HUES48 (cell line): ENCODE measurements at regions not wholly inside any gene's neighbourhood (a gene's known extent, or its start where the extent isn't known, plus 50 kb on each side); places are given as distances from the start of the nearest gene placed in this dataset.
"Not testable (repeated sequence)": the region's sequence is repeated elsewhere in the genome, so short reads cannot be mapped to it uniquely, and the experiment has no call there.

ENCODE experiments used
- H3K27ac ChIP-seq: one replicate; pipeline ENCODE4 v1.7.0; 2013; ENCODE audit warnings: low read depth, low read length, inconsistent platforms
- H3K27me3 ChIP-seq: 2 replicates; pipeline ENCODE4 v1.6.1; 2013; ENCODE audit warnings: mild to moderate bottlenecking, low read length; ENCODE audit not compliant: control insufficient read depth, insufficient read depth
- H3K36me3 ChIP-seq: 2 replicates; pipeline ENCODE4 v1.6.1; 2013; ENCODE audit warnings: low read length; ENCODE audit not compliant: control insufficient read depth, insufficient read depth
- H3K4me1 ChIP-seq: 2 replicates; pipeline ENCODE4 v1.6.1; 2013; ENCODE audit warnings: mild to moderate bottlenecking, low read length; ENCODE audit not compliant: control insufficient read depth, insufficient read depth
- H3K4me3 ChIP-seq: 2 replicates; pipeline ENCODE4 v1.5.1; 2013; ENCODE audit warnings: mild to moderate bottlenecking, low read depth, low read length
- H3K9ac ChIP-seq: 2 replicates; pipeline ENCODE4 v1.6.1; 2013; ENCODE audit warnings: mild to moderate bottlenecking, low read depth, low read length, moderate library complexity
- H3K9me3 ChIP-seq: 2 replicates; pipeline ENCODE4 v1.6.1; 2013; ENCODE audit warnings: low read length; ENCODE audit not compliant: control insufficient read depth, insufficient read depth

DNA sequence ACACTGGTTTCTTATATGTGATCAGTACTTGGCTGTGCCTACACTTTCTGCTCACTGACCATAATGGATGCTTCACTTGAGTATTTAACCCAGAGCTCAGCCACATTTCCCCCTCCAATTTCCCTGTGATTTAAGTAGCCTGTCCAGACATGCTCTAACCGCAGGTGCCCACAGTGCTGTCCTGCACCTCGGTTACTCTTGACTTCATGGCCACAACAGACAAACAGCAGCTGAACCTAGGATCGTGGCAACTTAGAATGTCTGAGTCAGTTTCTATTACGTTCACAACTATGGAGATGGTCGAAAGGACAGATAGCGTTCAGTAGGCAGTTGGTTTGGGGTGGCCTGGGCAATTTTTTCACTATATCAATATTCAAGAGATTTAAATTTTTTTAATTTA, 306.9 kb upstream of the SGK1 start:
- no peaks in the 10 kb centered on the region for H3K36me3 ChIP-seq
- no peaks in the 10 kb centered on the region for H3K27me3 ChIP-seq

DNA sequence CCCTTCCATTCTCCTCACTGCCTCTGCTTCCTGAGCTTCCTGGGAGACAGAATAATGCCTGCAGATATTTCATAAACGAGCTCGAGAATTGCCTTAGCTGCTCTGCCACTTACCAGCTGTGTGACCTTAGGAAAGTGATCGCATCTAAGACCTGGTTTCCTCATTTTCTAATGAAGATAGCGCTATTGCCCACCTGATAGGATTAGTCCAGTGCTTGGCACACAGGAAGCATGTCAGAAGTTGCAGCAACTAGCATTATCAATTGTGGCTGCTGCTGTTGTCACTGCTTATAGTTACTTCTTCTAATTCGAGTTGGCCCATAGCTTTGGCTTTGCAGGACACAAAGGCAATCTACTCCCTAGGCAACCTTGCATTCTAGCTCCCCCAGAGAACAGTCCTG, 305.5 kb upstream of the SGK1 start:
- Histone ChIP-seq H3K27me3 (no peaks in the 10 kb centered on the region), H3K9ac (no peak overlapping the region), H3K36me3 (no peaks in the 10 kb centered on the region), H3K4me1 (peaks cover 7% of the 10 kb centered on the region), H3K4me3 (no peak overlapping the region), H3K9me3 (no peaks in the 10 kb centered on the region), H3K27ac (no peak overlapping the region)

More for the DNA sequence above, 306.9 kb upstream of the SGK1 start:
- Histone ChIP-seq H3K27ac (no peak overlapping the region), H3K9ac (no peak overlapping the region), H3K9me3 (no peaks in the 10 kb centered on the region), H3K4me1 (peaks cover 7% of the 10 kb centered on the region), H3K4me3 (no peak overlapping the region)

DNA sequence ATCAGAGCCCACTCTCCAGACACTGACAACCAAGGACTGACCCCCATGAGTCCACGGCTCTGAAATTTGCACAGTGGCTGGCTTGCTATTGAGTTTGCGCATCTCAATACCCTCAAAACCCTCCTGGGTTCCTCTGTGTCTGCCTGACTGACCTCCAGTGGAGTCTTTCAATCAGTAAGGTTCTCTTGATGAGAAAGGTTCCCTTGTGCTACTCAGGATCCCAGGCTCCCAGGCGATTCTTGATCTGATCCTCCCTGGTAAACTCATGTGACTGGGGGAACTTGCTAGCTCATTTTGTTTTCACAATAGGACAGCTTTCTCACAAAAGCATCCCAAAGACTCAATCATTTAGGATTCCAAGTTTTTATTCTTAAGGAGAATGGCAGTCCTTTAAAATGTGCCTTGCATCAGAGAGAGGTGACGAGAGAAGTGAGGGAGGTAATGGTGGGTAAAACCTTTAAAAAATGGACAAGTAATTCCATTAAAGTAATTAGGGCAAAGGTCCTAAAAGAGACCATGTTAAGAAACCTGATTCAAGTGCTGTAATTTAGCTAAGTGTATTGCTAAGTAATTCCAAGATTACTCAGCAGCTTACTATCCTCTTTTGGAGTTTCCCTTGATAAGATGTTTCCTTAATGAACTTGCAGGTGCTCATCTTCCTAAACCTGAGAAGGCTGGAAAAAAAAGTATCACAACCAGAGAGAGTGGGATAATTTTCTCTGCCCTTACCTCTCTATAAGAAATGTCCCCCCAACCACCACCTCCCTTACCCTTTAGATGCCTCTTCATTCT, 304.7 kb upstream of the SGK1 start:
- Histone ChIP-seq H3K9me3 (no peaks in the 10 kb centered on the region), H3K4me1 (peaks cover 7% of the 10 kb centered on the region), H3K9ac (no peak overlapping the region), H3K4me3 (no peak overlapping the region), H3K36me3 (no peaks in the 10 kb centered on the region), H3K27ac (no peak overlapping the region), H3K27me3 (no peaks in the 10 kb centered on the region)

DNA sequence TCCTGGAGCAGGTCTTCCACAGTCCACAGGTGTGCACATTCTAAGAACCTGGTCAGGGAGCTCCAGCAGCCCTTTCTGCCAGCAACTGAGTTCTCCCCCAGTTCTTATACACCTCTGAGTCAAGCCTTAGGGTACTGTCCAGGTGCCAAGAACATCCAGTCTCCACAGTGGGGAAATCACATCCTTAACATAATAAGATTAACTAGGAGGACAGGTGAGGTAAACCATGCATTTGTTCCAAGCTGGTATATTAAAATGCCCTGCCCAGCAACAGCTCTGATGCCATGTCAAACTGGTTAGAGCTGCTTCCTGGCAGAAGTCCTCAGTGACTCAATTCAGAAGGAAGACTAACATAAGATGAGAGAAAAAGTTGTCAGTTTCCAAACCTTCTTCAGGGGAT, 303.9 kb upstream of the SGK1 start:
- H3K4me1 ChIP-seq, result peaks cover 7% of the 10 kb centered on the region
- no peaks in the 10 kb centered on the region for H3K27me3 ChIP-seq
- H3K9me3 ChIP-seq, result no peaks in the 10 kb centered on the region
- H3K27ac ChIP-seq, result no peak overlapping the region
- no peak overlapping the region for H3K4me3 ChIP-seq
- H3K9ac ChIP-seq, result no peak overlapping the region
- H3K36me3 ChIP-seq, result no peaks in the 10 kb centered on the region

DNA sequence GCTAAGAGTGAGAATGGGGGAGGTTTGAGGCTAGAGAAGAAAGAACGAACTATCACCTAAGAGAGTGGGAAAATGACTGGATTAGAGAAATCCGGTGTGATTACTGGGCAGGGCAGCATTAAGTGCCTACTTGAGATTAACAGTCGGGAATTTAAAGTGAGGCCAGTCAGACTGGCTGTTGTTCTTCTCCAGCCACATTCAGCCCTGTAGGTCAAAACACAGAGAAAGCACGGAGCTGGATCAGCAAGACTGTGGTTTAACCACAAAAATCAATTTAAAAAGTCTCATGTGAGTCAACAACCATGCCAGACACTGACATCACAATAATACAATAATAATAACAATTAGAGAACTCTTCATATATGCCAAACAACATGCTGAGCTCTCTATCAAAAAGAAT, 301.9 kb upstream of the SGK1 start:
- Histone ChIP-seq H3K36me3 (no peaks in the 10 kb centered on the region), H3K4me1 (peaks cover 7% of the 10 kb centered on the region)

DNA sequence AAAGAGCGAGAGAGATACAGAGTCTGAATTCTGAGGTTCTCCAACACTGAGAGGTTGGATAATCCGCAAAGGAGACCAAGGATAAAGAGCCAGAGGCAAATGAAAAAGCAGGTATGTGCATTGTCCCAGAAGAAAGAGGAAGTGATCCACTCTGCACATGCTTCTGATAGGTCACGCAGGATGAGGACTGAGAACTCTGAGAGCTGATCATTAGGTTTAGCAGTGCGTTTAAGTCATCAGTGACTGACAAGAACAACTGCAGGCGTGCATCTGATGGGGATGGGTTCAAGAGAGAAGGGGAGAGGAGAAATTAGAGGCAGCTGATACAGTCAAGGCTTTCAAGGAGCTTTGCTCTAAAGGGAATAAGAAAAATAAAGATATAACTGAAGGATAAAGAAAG, 301.2 kb upstream of the SGK1 start:
- Histone ChIP-seq H3K27ac (no peak overlapping the region), H3K4me1 (peaks cover 7% of the 10 kb centered on the region), H3K9me3 (no peaks in the 10 kb centered on the region), H3K9ac (no peak overlapping the region), H3K27me3 (no peaks in the 10 kb centered on the region), H3K4me3 (no peak overlapping the region), H3K36me3 (no peaks in the 10 kb centered on the region)

More for the DNA sequence above, 301.9 kb upstream of the SGK1 start:
- Histone ChIP-seq H3K27me3 (no peaks in the 10 kb centered on the region), H3K9ac (no peak overlapping the region), H3K27ac (no peak overlapping the region), H3K4me3 (no peak overlapping the region), H3K9me3 (no peaks in the 10 kb centered on the region)

DNA sequence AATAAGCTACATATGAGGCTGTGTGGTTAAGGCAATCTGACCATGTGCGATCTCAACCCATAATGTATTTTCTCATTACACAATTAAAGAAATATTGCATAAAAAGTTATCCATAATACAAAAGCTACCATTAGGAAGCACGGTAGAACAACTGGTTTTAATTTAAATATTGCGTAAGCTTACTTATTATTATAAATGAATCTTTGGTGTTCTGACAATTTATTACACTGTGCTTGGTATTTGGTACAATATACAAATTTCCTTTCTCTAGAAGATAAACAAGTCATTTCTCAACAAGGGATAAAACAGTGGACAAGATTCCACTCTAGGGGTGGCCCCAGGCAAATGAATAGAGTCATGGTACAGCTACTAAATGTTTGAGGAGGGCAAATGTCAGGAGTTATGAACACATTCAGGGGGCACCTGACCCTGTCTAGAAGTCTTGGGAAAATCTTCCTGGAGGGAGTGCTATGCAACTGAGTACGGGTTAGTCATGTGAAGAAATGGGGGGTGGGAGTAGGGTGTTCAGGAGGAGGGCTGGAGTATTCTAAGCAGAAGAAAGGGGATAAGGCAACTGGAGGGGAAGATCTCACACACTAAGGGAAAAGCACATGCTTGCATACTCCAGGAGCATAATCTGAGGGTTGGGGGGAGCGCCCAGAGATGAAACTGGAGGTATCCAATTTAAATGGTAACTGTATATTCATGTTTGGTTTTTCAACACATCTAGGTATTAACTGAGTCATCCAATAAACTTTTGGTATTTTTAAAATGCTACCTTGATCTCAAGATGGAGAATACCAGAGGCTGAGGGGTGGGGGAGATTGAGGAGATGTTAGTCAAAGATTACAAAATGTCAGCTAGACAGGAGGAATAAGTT, 296.9 kb upstream of the SGK1 start:
- no peak overlapping the region for H3K27ac ChIP-seq

DNA sequence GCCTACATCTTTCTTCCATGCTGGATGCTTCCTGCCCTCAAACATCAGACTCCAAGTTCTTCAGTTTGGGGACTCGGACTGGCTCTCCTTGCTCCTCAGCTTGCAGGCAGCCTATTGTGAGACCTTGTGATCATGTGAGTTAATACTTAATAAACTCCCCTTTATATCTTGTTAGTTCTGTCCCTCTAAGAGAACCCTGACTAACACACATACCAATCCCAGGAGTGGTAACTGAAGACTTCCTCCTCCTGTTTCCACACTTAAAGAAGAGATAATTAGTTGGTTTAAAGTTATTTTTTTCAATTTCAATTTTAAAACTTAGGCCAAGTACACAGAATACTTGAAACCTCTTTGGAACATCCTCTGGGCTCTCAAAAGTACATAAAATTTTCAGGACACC, 294.2 kb upstream of the SGK1 start:
- H3K27me3 ChIP-seq, H3K9ac ChIP-seq, H3K27ac ChIP-seq, H3K9me3 ChIP-seq, H3K4me1 ChIP-seq, H3K4me3 ChIP-seq, H3K36me3 ChIP-seq: not testable (repeated sequence)

More for the DNA sequence above, 296.9 kb upstream of the SGK1 start:
- Histone ChIP-seq H3K9ac (no peak overlapping the region), H3K4me3 (no peak overlapping the region), H3K36me3 (no peaks in the 10 kb centered on the region), H3K4me1 (no peaks in the 10 kb centered on the region), H3K27me3 (no peaks in the 10 kb centered on the region), H3K9me3 (no peaks in the 10 kb centered on the region)

DNA sequence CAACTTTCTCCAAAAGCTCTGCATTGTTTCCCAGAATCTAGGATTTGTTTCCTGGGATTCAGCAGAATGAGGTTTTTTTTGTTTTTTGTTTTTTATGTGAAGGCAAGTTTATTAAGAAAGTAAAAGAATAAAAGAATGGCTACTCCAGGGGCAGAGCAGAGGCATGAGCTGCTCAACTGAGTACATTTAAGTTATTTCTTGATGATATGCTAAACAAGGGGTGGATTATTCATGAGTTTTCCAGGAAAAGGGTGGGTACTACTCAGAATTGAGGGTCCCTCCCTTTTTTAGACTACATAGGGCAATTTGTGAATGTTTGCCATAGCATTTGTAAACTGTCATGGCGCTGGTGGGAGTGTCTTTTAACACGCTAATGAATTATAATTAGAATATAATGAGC, 292.5 kb upstream of the SGK1 start:
- no peaks in the 10 kb centered on the region for H3K27me3 ChIP-seq
- H3K4me3 ChIP-seq, result no peak overlapping the region
- no peak overlapping the region for H3K9ac ChIP-seq
- no peaks in the 10 kb centered on the region for H3K36me3 ChIP-seq
- no peaks in the 10 kb centered on the region for H3K4me1 ChIP-seq
- H3K27ac ChIP-seq, result no peak overlapping the region
- H3K9me3 ChIP-seq, result no peaks in the 10 kb centered on the region

DNA sequence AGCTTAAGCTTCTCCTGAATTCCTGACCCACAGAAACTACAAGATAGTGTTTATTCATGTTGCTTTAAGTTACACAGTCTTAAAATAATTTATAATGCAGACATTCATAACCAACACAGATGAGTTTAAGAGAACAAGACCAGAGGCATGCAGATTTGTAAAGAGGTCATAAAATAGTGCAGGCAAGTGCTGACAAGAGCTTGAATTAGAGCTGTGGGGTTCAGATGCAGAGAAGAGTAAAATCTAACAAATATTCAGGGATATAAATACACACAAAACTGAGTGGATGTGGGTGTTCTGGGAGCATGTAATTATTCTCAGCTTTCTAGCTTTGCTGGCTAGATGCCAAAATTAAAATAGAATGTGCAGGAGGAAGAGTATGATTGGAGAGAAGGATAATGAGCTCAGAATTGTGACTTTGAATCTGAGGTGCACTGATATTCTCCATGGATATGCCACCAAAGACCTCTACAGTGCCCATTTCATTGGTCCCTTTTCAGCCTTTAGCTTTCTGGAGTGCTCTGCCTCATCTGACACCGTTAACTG, 291.9 kb upstream of the SGK1 start:
- Histone ChIP-seq H3K9ac (no peak overlapping the region), H3K36me3 (no peaks in the 10 kb centered on the region), H3K9me3 (peaks cover 5% of the 10 kb centered on the region; the same call in 1 of the 2 replicates), H3K4me3 (no peak overlapping the region), H3K27ac (no peak overlapping the region), H3K27me3 (no peaks in the 10 kb centered on the region), H3K4me1 (no peaks in the 10 kb centered on the region)

DNA sequence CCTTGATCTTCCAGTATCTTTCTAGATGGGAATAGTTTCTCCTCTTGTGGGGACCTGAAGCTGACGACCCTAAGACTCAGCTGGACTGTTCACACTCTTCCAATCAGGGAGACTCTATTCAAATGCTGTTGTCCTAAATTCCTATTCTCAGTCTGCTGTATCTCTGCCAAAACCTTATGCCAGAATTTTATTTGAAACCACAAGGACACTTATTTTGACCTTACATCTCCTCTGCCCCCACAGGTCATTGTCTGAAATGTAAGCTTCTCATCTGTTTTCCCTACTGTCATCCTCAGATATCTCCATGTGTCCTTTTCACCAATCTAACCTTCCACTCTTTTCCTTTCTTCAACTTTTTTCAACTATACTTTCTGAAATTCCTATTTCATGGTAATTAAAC, 289.5 kb upstream of the SGK1 start:
- Histone ChIP-seq H3K9me3 (peaks cover 7% of the 10 kb centered on the region; the same call in 1 of the 2 replicates), H3K9ac (no peak overlapping the region), H3K4me1 (no peaks in the 10 kb centered on the region), H3K36me3 (no peaks in the 10 kb centered on the region), H3K4me3 (no peak overlapping the region), H3K27me3 (no peaks in the 10 kb centered on the region), H3K27ac (no peak overlapping the region)
